SHP77 treated with DMSO at 0.1 percent for 48 hours (cell line): ENCODE measurements at regions not wholly inside any gene's neighbourhood (a gene's known extent, or its start where the extent isn't known, plus 50 kb on each side); places are given as distances from the start of the nearest gene placed in this dataset.
"Not testable (repeated sequence)": the region's sequence is repeated elsewhere in the genome, so short reads cannot be mapped to it uniquely, and the experiment has no call there.

Source experiments
- DNase-seq: peaks from one replicate; lab custom pipeline; 2025; lab: John Stamatoyannopoulos, UW

- DNase-seq, result not testable (repeated sequence)
These were observed 198.0 kb downstream of the MEIS1 start for GRCh38 chr2:66632882-66633281.

- DNase-seq, result no peak
These were observed 198.7 kb downstream of the MEIS1 start for GRCh38 chr2:66633631-66634030.

- DNase-seq, result no peak
These were observed 199.9 kb downstream of the MEIS1 start for GRCh38 chr2:66634784-66635183.

GRCh38 chr2:66641685-66642084, 206.8 kb downstream of the MEIS1 start:
- DNase-seq, result no peak

GRCh38 chr2:66648081-66648480, 213.2 kb downstream of the MEIS1 start:
- DNase-seq, result not testable (repeated sequence)

GRCh38 chr2:66649006-66649405, 214.1 kb downstream of the MEIS1 start:
- no peak for DNase-seq

GRCh38 chr2:66651295-66651694, 216.4 kb downstream of the MEIS1 start:
- DNase-seq, result no peak

GRCh38 chr2:66660804-66661203, 225.9 kb downstream of the MEIS1 start:
- DNase-seq, result no peak

- DNase-seq, result no peak
These were observed 226.6 kb downstream of the MEIS1 start for GRCh38 chr2:66661253-66662173.

GRCh38 chr2:66665124-66665984, 230.4 kb downstream of the MEIS1 start:
- no peak for DNase-seq

- no peak for DNase-seq
These were observed 232.4 kb downstream of the MEIS1 start for GRCh38 chr2:66667301-66667700.

- no peak for DNase-seq
These were observed 238.4 kb downstream of the MEIS1 start for GRCh38 chr2:66673286-66673685.

- no peak for DNase-seq
These were observed 239.2 kb downstream of the MEIS1 start for GRCh38 chr2:66674087-66674486.

- DNase-seq, result no peak
These were observed 240.7 kb downstream of the MEIS1 start for GRCh38 chr2:66675591-66675990.

- no peak for DNase-seq
These were observed 244.5 kb downstream of the MEIS1 start for GRCh38 chr2:66679442-66679841.

- no peak for DNase-seq
These were observed 247.6 kb downstream of the MEIS1 start for GRCh38 chr2:66682476-66682875.

- DNase-seq, result no peak
These were observed 248.1 kb downstream of the MEIS1 start for GRCh38 chr2:66683064-66683463.

GRCh38 chr2:66683599-66683998, 248.7 kb downstream of the MEIS1 start:
- no peak for DNase-seq

- no peak for DNase-seq
These were observed 249.4 kb downstream of the MEIS1 start for GRCh38 chr2:66684289-66684688.

- DNase-seq, result no peak
These were observed 251.8 kb downstream of the MEIS1 start for GRCh38 chr2:66686755-66687154.

- no peak for DNase-seq
These were observed 254.0 kb downstream of the MEIS1 start for GRCh38 chr2:66688951-66689350.

- DNase-seq, result no peak
These were observed 254.6 kb downstream of the MEIS1 start for GRCh38 chr2:66689456-66690051.
